ENCODE measurements at regions not wholly inside any gene's neighbourhood (a gene's known extent, or its start where the extent isn't known, plus 50 kb on each side); places are given as distances from the start of the nearest gene placed in this dataset.

DNA sequence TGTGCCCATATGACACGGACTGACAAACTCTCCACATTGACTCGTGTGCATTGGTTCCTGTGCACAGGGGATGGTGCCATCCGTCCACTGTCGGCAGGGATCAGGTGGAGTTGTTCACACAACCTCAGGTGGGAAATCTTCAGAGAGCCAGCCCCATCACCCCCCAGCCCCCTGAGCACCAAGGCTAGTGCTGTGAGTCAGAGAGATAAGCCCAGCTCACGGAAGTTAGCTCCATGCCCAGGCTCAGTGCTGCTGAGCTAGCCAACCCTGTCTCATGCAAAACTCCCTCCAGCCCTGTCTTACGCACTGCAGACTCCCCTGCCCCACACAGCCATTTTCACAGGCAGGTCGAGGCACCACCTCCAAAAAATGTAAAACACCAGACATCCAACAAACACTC, 139.0 kb upstream of the NGF start:
- TF ChIP-seq, protein P1, sequence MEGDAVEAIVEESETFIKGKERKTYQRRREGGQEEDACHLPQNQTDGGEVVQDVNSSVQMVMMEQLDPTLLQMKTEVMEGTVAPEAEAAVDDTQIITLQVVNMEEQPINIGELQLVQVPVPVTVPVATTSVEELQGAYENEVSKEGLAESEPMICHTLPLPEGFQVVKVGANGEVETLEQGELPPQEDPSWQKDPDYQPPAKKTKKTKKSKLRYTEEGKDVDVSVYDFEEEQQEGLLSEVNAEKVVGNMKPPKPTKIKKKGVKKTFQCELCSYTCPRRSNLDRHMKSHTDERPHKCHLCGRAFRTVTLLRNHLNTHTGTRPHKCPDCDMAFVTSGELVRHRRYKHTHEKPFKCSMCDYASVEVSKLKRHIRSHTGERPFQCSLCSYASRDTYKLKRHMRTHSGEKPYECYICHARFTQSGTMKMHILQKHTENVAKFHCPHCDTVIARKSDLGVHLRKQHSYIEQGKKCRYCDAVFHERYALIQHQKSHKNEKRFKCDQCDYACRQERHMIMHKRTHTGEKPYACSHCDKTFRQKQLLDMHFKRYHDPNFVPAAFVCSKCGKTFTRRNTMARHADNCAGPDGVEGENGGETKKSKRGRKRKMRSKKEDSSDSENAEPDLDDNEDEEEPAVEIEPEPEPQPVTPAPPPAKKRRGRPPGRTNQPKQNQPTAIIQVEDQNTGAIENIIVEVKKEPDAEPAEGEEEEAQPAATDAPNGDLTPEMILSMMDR (conservative IDR thresholded peaks at IDR 0.05 in 1 of 2, IDR thresholded peaks at IDR 0.05 in 1 of 2; ENCODE audit: extremely low read depth in 1 of 2, insufficient read depth in 1 of 2, low read depth in 1 of 2, low read length in 2 of 2), result no peak
- TF ChIP-seq EZH2 (IDR thresholded peaks at IDR 0.05; ENCODE audit: borderline replicate concordance, low read length), result no peak

Data from mammary epithelial cell (primary cell).